SJSA1 (cell line): ENCODE measurements at regions not wholly inside any gene's neighbourhood (a gene's known extent, or its start where the extent isn't known, plus 50 kb on each side); places are given as distances from the start of the nearest gene placed in this dataset.

Experiments used
- DNase-seq, 2 experiments: peaks; one replicate each; pipeline ENCODE4 v3.0.0-alpha.2; 2015 to 2020; ENCODE audit warnings: low spot score in 2 of 2, low read depth in 1 of 2
- H3K27ac ChIP-seq: fragments of 250-450 bp; sonication (Bioruptor Pico); 2 replicates; pipeline ENCODE4 v1.5.1; 2020; ENCODE audit warnings: mild to moderate bottlenecking, moderate library complexity
- H3K27me3 ChIP-seq: fragments of 250-450 bp; sonication (Bioruptor Pico); replicated peaks from 2 replicates; pipeline ENCODE4 v1.5.1; 2020; ENCODE audit warnings: mild to moderate bottlenecking, moderate library complexity
- H3K36me3 ChIP-seq: fragments of 250-450 bp; sonication (Bioruptor Pico); 2 replicates; pipeline ENCODE4 v1.5.1; 2020; ENCODE audit warnings: mild to moderate bottlenecking
- H3K4me1 ChIP-seq: fragments of 250-450 bp; sonication (Bioruptor Pico); replicated peaks from 2 replicates; pipeline ENCODE4 v1.6.1; 2021; ENCODE audit warnings: mild to moderate bottlenecking
- H3K4me3 ChIP-seq: fragments of 250-450 bp; sonication (Bioruptor Pico); 2 replicates; pipeline ENCODE4 v1.5.1; 2020; ENCODE audit warnings: mild to moderate bottlenecking
- H3K9me3 ChIP-seq: fragments of 250-450 bp; sonication (Bioruptor Pico); replicated peaks from 2 replicates; pipeline ENCODE4 v1.5.1; 2020; ENCODE audit warnings: mild to moderate bottlenecking

DNA sequence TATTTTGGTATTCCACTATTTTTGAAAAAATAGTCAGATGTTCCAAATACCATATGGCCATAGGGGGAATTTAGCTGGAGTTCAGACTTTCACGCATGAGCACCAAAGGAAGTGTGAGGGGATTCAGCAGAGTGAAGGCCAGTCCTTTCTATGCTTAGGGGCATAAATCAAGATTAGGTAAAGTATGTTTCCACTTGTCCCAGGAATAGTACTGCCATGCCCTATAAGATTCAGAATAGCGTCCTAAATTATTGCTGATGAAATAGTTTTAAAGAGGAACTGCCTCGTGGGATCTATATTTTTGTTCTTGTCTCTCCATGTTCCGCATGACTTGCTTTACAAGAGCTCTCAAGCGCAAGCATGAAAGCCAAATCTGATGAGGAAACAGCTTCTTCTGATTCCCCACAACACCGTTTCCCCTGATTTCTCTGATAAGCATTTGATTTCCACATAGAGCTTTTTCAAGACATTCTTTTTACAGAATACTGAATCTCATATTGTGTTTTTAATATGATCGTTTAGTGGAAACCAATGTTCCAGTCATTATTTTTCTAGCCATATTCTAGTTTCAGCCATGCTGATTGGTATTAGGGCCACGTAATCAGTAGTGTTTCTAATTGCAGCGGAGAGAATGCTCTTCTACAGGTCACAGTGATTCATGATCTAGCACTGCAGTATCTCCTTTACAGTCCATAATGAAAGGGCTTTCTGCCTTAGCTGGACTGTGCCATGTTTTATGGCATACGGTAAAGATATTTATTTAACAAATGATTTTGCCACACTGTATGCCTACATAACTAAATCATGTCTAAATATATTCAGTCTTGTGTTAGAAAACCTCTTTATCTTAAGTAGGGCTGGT, 492.3 kb downstream of the CENPC start:
- no peak for DNase-seq
- Histone ChIP-seq H3K4me1 (no peaks in the 10 kb centered on the region), H3K9me3 (no peaks in the 10 kb centered on the region), H3K36me3 (no peaks in the 10 kb centered on the region), H3K27me3 (no peaks in the 10 kb centered on the region), H3K27ac (no peak overlapping the region), H3K4me3 (no peak overlapping the region)

DNA sequence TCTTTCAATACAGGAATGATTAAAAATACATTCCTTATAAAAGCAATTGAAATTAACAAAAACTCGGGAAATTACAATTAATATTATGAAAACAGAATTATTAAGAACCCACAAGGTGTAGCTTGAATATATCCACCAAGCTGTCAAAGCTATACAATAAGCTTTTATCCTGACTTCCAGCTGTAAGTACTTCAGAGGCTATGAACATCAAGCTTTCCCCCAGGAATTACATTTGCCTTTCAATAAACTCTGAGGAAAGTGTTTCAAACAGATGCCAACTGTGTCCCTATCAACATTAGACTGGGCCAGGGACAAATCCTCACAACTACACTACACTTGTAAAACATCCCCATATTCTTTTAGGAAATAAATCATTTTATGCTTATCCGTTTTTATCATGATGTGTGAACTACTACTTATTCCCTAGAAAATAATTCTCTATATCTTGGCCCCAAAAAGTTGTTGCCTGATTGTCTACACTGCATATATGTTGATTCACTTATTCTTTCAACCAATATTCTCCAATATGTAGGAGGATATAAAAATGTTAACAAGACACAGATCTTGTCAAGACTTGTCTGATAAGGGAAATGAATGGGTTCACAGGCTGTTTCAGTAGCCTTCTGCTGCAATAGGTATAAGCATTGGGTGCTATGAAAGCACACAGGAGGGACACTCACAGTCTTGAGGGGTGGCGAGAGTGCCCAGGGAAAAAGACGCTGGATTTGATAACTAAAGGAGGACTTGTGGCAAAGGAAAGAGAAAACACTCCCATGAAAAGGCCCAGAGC, 494.1 kb downstream of the CENPC start:
- no peak overlapping the region for H3K4me3 ChIP-seq
- DNase-seq: no peak

GRCh38 chr4:67049446-67049845, 495.9 kb downstream of the CENPC start:
- Histone ChIP-seq H3K4me1 (no peaks in the 10 kb centered on the region), H3K27me3 (no peaks in the 10 kb centered on the region), H3K36me3 (no peaks in the 10 kb centered on the region), H3K4me3 (no peak overlapping the region), H3K27ac (no peak overlapping the region), H3K9me3 (no peaks in the 10 kb centered on the region)
- no peak for DNase-seq

More for the DNA sequence above, 494.1 kb downstream of the CENPC start:
- Histone ChIP-seq H3K27me3 (no peaks in the 10 kb centered on the region), H3K36me3 (no peaks in the 10 kb centered on the region), H3K27ac (no peak overlapping the region), H3K9me3 (no peaks in the 10 kb centered on the region), H3K4me1 (no peaks in the 10 kb centered on the region)

- Histone ChIP-seq H3K9me3 (no peaks in the 10 kb centered on the region), H3K4me1 (no peaks in the 10 kb centered on the region), H3K27me3 (no peaks in the 10 kb centered on the region), H3K27ac (no peak overlapping the region), H3K36me3 (no peaks in the 10 kb centered on the region), H3K4me3 (no peak overlapping the region)
- DNase-seq: no peak
Measured at GRCh38 chr4:67048530-67048929, 496.8 kb downstream of the CENPC start.

DNA sequence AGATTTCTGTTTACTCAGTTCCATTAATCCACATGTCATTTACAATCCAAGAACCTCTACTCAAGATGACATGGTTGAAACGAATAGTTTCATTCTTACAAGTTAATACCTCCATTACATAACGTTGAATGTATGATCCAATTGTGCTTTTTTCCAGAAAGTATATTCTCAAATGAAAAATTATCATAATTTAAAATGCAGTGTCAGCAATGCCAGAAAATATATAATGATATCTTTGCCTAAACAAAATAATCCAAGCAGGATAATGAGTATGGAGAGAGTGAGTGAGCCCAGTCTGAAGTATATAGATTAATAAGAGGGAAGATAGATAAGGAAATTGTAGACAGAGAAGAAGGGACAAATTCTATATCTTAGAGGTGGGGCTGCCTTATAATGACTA, 505.0 kb downstream of the CENPC start:
- 0 out of 2 replicates have a peak, but pooled peaks cover 4% of the 10 kb centered on the region for H3K9me3 ChIP-seq
- H3K4me3 ChIP-seq: no peak overlapping the region
- no peak for DNase-seq
- no peak overlapping the region for H3K27ac ChIP-seq
- no peaks in the 10 kb centered on the region for H3K27me3 ChIP-seq
- no peaks in the 10 kb centered on the region for H3K36me3 ChIP-seq
- H3K4me1 ChIP-seq: peaks cover 9% of the 10 kb centered on the region

- no peaks in the 10 kb centered on the region for H3K36me3 ChIP-seq
Measured at GRCh38 chr4:67038228-67038566, 507.1 kb downstream of the CENPC start.

DNA sequence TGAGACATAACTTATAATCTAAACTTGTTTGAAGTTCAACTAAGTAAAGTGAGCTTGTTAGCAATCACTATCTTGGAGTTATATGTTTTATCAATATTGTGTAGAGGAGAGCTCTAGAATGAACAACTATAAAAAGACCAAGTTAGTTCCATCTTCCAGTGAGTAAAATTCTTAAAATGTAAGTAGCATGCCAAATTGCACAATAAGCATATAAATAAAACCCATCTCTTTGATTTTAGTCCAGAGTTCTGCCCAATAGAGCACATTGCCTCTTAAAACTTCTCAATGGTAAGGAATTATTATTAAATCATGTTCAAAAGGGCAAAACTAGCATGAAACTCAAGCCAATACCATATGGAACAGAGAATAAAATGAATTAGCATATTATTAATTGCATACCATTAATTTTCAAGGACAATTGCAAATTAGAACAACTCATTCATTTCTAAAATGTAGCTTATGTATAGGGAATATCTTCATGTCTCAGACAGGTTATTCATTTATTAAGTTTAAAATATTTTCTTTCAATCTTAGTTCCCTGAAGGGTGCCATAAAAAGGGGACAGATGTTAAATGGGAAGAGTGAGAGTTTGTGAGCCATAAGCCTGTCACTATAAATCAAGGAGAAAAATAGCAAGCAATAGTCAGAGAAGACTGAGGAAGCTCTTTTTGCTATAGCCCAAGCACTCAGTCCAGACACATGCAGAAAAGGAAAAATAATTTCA, 507.6 kb downstream of the CENPC start:
- Histone ChIP-seq H3K36me3 (no peaks in the 10 kb centered on the region), H3K9me3 (0 out of 2 replicates have a peak, but pooled peaks cover 4% of the 10 kb centered on the region), H3K27me3 (no peaks in the 10 kb centered on the region), H3K4me3 (no peak overlapping the region), H3K27ac (no peak overlapping the region), H3K4me1 (peaks cover 11% of the 10 kb centered on the region)
- no peak for DNase-seq

More at GRCh38 chr4:67038228-67038566, 507.1 kb downstream of the CENPC start:
- Histone ChIP-seq H3K27ac (no peak overlapping the region), H3K27me3 (no peaks in the 10 kb centered on the region), H3K4me3 (no peak overlapping the region), H3K4me1 (peaks cover 11% of the 10 kb centered on the region), H3K9me3 (0 out of 2 replicates have a peak, but pooled peaks cover 4% of the 10 kb centered on the region)
- DNase-seq: no peak

GRCh38 chr4:67036791-67037190, 508.5 kb downstream of the CENPC start:
- Histone ChIP-seq H3K4me1 (peaks cover 11% of the 10 kb centered on the region), H3K27ac (no peak overlapping the region), H3K4me3 (no peak overlapping the region), H3K36me3 (no peaks in the 10 kb centered on the region), H3K9me3 (peaks cover 5% of the 10 kb centered on the region; the same call in 1 of the 2 replicates), H3K27me3 (no peaks in the 10 kb centered on the region)
- no peak for DNase-seq

GRCh38 chr4:67035986-67036385, 509.3 kb downstream of the CENPC start:
- peaks cover 19% of the 10 kb centered on the region for H3K4me1 ChIP-seq
- no peak for DNase-seq
- H3K27me3 ChIP-seq: no peaks in the 10 kb centered on the region
- H3K9me3 ChIP-seq: peaks cover 6% of the 10 kb centered on the region; the same call in 1 of the 2 replicates
- no peaks in the 10 kb centered on the region for H3K36me3 ChIP-seq
- no peak overlapping the region for H3K4me3 ChIP-seq
- H3K27ac ChIP-seq: peak overlapping the region; percentile 22; the same call in 1 of the 2 replicates

GRCh38 chr4:67035501-67035900, 509.8 kb downstream of the CENPC start:
- peak; percentile 43 to 78 for DNase-seq
- peaks cover 23% of the 10 kb centered on the region for H3K4me1 ChIP-seq
- peaks cover 6% of the 10 kb centered on the region; the same call in 1 of the 2 replicates for H3K9me3 ChIP-seq
- no peak overlapping the region for H3K4me3 ChIP-seq
- no peaks in the 10 kb centered on the region for H3K36me3 ChIP-seq
- H3K27ac ChIP-seq: peak overlapping the region; percentile 22; the same call in 1 of the 2 replicates
- H3K27me3 ChIP-seq: no peaks in the 10 kb centered on the region

DNA sequence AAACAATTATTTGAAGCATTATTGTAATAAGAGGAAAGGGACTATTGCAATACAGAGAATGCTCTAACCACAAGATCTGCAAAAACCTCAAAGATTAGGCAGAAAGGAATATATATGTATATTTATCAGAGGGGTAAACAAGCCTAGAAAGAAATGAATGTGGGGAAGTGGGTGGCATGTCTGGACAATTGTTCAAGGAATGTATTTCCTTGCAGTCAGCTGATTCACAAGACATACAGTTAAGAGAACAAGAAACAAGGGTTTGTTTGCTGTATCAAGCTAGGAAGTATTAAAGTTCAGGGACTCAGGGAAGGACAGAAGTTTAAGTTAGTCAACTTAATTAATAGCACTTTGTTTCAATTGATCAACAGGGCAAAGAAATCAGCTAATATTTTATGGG, 514.7 kb downstream of the CENPC start:
- no peaks in the 10 kb centered on the region for H3K27me3 ChIP-seq
- peaks cover 2% of the 10 kb centered on the region; the same call in 1 of the 2 replicates for H3K9me3 ChIP-seq
- H3K36me3 ChIP-seq: no peaks in the 10 kb centered on the region
- peak overlapping the region; percentile 75 for H3K27ac ChIP-seq
- peaks cover 23% of the 10 kb centered on the region for H3K4me1 ChIP-seq
- H3K4me3 ChIP-seq: no peak overlapping the region
- peak in 1 of 2 experiments; percentile 70 for DNase-seq

- Histone ChIP-seq H3K4me1 (peaks cover 34% of the 10 kb centered on the region), H3K27me3 (no peaks in the 10 kb centered on the region), H3K4me3 (no peak overlapping the region), H3K9me3 (peaks cover 2% of the 10 kb centered on the region; the same call in 1 of the 2 replicates), H3K27ac (peak overlapping the region; percentile 87), H3K36me3 (no peaks in the 10 kb centered on the region)
- no peak for DNase-seq
Measured at GRCh38 chr4:67020438-67020797, 524.9 kb downstream of the CENPC start.

DNA sequence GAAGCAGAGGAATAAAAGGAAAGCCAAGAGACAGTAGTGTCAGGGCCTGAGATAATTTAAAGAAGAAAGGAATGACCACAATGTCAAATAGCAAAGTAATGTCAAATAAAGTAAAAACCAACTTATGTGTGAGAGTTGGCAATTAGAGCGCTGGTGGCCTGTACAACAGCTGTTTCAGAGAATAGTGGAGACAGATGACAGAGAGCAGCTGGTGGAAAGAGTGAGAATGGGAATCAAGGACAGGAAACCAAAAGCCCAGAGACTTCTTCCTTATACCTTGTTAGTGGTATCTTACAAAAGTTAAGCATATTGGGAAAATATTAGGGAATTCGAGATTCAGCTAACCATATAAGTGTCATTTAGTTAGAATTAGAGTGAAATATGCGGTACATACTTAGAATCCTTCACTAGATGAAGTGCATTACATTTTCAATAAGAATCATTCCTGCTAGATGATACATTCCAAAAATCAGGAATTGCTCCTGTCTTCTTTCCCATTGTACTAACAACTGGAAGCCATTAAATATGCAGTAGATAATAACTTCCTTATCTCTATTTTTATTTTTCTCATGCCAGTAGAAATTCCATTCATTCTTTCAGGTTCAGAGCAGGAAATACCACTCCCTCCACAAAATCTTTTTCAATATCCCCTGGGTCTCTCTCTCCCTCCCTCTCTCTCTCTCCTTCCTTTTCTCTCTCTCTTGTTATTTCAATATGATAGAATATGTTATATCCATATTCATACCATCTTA, 525.4 kb downstream of the CENPC start:
- Histone ChIP-seq H3K36me3 (no peaks in the 10 kb centered on the region), H3K4me3 (no peak overlapping the region), H3K27me3 (no peaks in the 10 kb centered on the region), H3K9me3 (peaks cover 2% of the 10 kb centered on the region; the same call in 1 of the 2 replicates), H3K4me1 (peaks cover 39% of the 10 kb centered on the region), H3K27ac (peak overlapping the region; percentile 87)
- DNase-seq: peak in 1 of 2 experiments; percentile 82
